Type B pancreatic cell (in vitro differentiated cells): ENCODE measurements at regions not wholly inside any gene's neighbourhood (a gene's known extent, or its start where the extent isn't known, plus 50 kb on each side); places are given as distances from the start of the nearest gene placed in this dataset.

ENCODE experiments used
- DNase-seq: peaks from one replicate; pipeline ENCODE4 v3.0.0; 2021; ENCODE audit warnings: mixed read lengths; ENCODE audit not compliant: unreplicated experiment; ENCODE audit errors: extremely low spot score
- H3K27ac Mint-ChIP-seq: 2 replicates; pipeline ENCODE4 v1.8.0; 2021; ENCODE audit warnings: mild to moderate bottlenecking, mixed read lengths
- H3K27me3 Mint-ChIP-seq: 2 replicates; pipeline ENCODE4 v1.8.0; 2021; ENCODE audit warnings: mixed read lengths
- H3K36me3 Mint-ChIP-seq: 2 replicates; pipeline ENCODE4 v1.8.0; 2021; ENCODE audit warnings: mixed read lengths
- H3K4me1 Mint-ChIP-seq: one replicate; pipeline ENCODE4 v1.8.0; 2021; ENCODE audit warnings: mixed read lengths; ENCODE audit not compliant: unreplicated experiment
- H3K4me3 Mint-ChIP-seq: 2 replicates; pipeline ENCODE4 v1.8.0; 2021; ENCODE audit warnings: mild to moderate bottlenecking, mixed read lengths
- H3K9me3 Mint-ChIP-seq: 2 replicates; pipeline ENCODE4 v1.8.0; 2021; ENCODE audit warnings: mixed read lengths
- CTCF ChIP-seq: fragments of 200-600 bp; sonication (generic); conservative IDR thresholded peaks from 2 replicates; pipeline ENCODE4 v1.5.0; 2021; ENCODE audit warnings: antibody characterized with exemption, mild to moderate bottlenecking

DNA sequence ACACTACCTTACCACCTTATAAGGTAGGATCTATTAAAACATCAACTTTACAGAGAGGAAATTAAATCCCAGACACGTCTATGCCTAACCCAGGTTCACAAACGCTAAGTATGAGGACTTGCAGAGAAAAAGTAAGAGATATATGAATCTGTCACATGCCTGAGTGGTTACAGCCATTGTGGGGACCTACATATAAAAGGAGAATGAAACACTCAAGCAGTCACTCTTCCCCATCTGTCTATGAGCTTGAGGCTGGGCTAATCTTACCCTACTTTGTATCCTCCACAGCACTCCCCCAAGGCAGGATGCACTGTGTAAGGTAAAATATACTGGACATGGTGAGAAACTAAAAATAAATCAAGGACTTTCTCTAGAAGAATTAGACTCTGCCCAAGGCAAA, 339.9 kb downstream of the HNRNPD start:
- Mint-ChIP-seq H3K9me3 (no peaks in the 10 kb centered on the region), H3K4me3 (no peak overlapping the region), H3K27me3 (peaks cover 24% of the 10 kb centered on the region), H3K36me3 (no peaks in the 10 kb centered on the region), H3K4me1 (no peaks in the 10 kb centered on the region), H3K27ac (no peak overlapping the region)
- no peak for DNase-seq
- TF ChIP-seq CTCF = no peak

GRCh38 chr4:82031376-82031927, 342.3 kb downstream of the HNRNPD start:
- no peak for TF ChIP-seq CTCF
- H3K4me1 Mint-ChIP-seq = no peaks in the 10 kb centered on the region
- H3K27ac Mint-ChIP-seq = no peak overlapping the region
- no peaks in the 10 kb centered on the region for H3K9me3 Mint-ChIP-seq
- no peak overlapping the region for H3K4me3 Mint-ChIP-seq
- H3K27me3 Mint-ChIP-seq = peaks cover 17% of the 10 kb centered on the region
- DNase-seq = no peak
- no peaks in the 10 kb centered on the region for H3K36me3 Mint-ChIP-seq

DNA sequence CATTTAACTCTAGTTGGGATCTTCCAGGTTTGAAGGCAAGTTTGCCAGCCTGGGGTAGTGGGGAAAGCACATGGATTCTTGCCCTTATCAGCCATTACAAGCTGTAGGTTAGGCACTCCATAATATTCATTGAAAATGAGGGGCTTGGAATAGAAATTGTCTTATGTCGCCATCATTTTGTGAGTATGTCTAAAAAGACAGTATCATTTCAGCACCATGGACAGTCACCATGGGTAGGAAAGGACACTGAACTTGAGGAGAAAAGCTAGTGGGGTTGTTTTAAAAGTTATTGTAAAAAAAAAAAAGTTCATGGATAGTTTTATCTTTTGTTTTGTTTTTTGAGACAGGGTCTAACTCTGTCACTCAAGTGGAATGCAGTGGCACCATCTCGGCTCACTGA, 356.1 kb downstream of the HNRNPD start:
- Mint-ChIP-seq H3K27me3 (peaks cover 7% of the 10 kb centered on the region), H3K36me3 (no peaks in the 10 kb centered on the region), H3K4me3 (no peak overlapping the region), H3K27ac (no peak overlapping the region), H3K9me3 (peaks cover 4% of the 10 kb centered on the region), H3K4me1 (no peaks in the 10 kb centered on the region)
- no peak for DNase-seq
- TF ChIP-seq CTCF = no peak

DNA sequence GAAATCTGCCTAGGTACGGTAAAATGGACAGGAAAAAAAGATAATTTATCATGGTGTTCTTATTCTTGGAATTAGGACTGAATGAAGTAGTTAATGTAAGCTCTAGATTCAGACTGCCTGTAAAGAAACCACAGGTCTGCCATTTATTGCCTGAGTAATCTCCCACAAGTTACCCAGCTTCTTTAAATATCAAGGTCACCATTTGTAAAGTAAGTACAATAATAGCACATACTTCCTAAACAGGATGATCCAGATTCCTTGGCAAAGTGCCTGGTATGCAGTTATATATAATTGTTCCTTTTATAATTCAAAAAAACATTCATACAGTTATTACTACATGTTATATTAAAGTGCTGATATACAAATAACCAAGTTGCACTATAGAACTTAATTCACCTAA, 368.6 kb downstream of the HNRNPD start:
- no peak for TF ChIP-seq CTCF
- no peaks in the 10 kb centered on the region for H3K36me3 Mint-ChIP-seq
- no peak overlapping the region for H3K27ac Mint-ChIP-seq
- no peak for DNase-seq
- H3K4me3 Mint-ChIP-seq = no peak overlapping the region
- H3K9me3 Mint-ChIP-seq = peaks cover 6% of the 10 kb centered on the region
- no peaks in the 10 kb centered on the region for H3K27me3 Mint-ChIP-seq
- peaks cover 7% of the 10 kb centered on the region for H3K4me1 Mint-ChIP-seq

DNA sequence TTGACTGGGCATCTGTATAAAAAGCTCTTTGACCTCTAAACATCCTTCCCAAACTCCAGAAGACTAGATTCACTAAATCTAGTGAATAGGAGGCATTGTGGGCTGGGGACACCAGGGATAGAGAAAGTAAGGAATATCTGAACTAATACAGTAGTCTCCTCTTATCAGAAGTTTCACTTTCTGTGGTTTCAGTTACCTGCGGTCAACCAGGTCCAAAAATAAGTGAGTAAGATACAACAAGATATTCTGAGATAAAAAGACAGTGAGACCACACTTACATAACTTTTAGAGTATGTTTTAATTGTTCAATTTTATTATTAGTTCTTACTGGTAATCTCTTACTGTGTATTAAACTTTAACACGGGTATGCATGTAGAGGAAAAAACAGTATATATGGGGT, 376.5 kb downstream of the HNRNPD start:
- Mint-ChIP-seq H3K4me3 (no peak overlapping the region), H3K27me3 (no peaks in the 10 kb centered on the region), H3K9me3 (peaks cover 6% of the 10 kb centered on the region), H3K27ac (no peak overlapping the region), H3K36me3 (no peaks in the 10 kb centered on the region), H3K4me1 (no peaks in the 10 kb centered on the region)
- DNase-seq = no peak
- TF ChIP-seq CTCF = no peak

- H3K4me1 Mint-ChIP-seq = peaks cover 5% of the 10 kb centered on the region
- H3K27me3 Mint-ChIP-seq = no peaks in the 10 kb centered on the region
- no peak overlapping the region for H3K27ac Mint-ChIP-seq
- H3K9me3 Mint-ChIP-seq = no peaks in the 10 kb centered on the region
- TF ChIP-seq CTCF = no peak
- H3K36me3 Mint-ChIP-seq = no peaks in the 10 kb centered on the region
- H3K4me3 Mint-ChIP-seq = no peak overlapping the region
- no peak for DNase-seq
Observed at GRCh38 chr4:81990898-81991297, 382.9 kb downstream of the HNRNPD start.
